ENCODE measurements at regions not wholly inside any gene's neighbourhood (a gene's known extent, or its start where the extent isn't known, plus 50 kb on each side); places are given as distances from the start of the nearest gene placed in this dataset.
"Not testable (repeated sequence)": the region's sequence is repeated elsewhere in the genome, so short reads cannot be mapped to it uniquely, and the experiment has no call there.

DNA sequence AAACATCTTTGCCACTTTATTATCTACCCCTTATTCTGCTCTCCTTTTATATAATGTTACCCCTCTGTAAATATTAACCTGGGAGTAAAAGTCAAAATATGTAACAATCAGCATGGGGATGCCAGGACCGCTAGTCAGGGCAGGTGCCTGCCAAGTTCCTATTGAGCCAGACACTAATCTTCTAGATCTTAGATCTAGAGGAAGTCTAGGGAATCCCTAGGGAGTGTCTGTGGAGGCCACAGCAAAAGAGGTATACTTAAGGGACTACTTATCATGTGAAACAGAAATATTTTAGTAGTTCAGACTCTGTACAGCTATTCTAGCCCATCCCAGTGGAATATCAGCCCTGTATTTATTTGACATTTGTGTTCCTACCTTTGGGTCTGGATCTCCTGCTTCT is 600.8 kb upstream of the CDH2 start:
- no peak for DNase-seq (ENCODE audit: low read depth in 3 of 3, low spot score in 2 of 3)

DNA sequence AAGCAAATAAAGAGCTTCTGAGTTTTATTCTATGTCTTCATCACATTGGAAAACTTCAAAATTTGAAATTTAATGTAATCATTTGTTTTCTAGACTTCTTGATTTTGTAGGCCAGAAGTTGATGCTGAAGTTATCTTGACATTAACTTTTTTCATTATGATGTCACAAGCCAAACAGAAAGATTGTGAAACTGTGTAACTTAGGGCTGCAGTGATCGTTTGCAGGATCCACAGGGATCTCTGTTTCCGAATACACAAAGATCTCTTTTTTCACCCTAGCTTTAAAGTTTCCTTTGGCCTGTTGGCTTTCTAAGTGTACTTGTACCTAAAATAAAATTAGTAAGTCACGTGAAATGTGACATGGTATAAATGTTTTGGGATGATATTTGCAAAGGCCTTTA is 594.9 kb upstream of the CDH2 start:
- DNase-seq (ENCODE audit: low read depth in 3 of 3, low spot score in 2 of 3), result no peak

DNA sequence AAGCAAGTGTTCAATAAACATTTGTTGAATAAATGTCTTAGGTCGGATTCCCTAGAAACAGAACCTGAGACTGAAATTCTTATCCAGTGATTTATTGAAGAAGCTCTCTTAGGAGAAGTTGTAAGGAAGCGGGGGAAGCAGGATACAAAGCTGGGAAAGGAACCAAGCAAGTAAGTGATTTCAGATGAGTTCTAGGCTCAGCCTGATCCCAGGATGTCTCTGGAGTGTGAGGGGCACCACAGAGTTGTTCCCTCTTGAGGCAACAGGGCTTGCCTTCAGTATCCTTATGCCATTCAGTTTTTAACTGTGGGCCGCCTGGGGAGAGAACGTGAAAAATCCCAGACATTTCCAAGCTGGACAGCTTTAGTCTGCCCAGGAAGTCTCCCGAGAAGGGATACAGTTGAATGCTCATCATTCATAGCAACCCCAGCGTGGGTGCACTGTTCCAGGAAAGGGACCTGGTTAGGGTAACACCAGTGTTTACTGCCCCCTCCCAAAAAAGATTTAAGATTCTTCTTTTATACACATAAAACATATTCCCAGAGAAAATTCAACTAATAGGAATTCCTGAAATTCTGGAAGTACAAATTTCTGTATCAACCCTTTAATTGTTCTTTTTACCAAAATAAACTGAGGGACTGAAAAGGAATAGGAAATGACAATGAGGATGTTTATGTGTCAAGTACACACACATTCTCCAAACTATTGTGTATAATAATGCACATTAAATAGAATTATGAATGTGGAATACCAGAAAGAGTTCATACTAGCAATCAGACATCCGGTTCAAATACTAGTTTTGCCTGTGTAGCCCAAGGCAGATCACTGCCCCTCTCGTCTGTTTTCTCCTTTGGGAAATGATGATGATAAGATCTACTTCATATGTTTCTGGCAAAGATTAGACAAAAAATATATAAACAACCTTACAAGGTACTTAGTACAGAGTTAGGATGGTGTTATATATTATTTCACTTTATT is 592.1 kb upstream of the CDH2 start:
- DNase-seq (ENCODE audit: low read depth in 3 of 3, low spot score in 2 of 3), result no peak

DNA sequence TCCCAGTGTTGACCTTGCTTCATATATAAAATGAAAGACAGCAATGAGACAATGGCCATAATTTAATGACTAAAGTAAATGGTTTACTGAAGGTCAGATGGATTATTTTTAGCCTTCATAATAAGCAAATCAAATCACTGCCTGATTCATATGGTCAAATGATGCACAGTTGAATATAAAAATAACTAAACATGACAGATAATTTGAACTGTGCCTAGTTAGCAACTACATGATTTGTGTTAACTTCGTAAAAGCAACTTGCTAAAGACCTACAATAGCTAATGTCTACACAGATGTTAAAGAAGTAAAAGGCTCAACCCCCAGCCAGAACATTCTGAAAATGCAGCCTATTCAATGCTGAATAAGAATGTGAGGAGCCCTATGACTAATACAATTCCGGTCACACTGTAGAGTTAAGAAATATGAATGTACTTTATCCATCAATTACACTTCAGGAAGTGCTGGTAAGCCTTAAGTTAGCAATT is 590.8 kb upstream of the CDH2 start:
- no peak for DNase-seq (ENCODE audit: low read depth in 3 of 3, low spot score in 2 of 3)

DNA sequence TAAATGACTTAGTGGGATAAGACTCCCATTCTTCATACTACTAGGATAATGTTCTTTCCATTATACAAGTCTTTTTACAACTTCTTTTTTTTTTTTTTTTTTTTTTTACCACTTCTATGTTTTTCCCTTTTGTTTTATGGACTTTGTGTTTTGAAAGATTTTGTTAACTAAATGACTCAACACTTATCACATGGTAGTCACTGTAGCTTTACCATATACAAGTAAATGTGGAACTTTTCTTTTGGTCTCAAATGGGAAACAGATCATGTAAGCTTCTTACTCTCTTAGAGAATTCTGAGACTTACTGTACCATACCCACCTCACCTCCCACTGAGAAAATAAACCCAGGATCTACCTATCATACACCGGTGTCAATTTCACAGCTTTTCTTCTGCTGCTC is 590.3 kb upstream of the CDH2 start:
- DNase-seq (ENCODE audit: low read depth in 3 of 3, low spot score in 2 of 3), result no peak

DNA sequence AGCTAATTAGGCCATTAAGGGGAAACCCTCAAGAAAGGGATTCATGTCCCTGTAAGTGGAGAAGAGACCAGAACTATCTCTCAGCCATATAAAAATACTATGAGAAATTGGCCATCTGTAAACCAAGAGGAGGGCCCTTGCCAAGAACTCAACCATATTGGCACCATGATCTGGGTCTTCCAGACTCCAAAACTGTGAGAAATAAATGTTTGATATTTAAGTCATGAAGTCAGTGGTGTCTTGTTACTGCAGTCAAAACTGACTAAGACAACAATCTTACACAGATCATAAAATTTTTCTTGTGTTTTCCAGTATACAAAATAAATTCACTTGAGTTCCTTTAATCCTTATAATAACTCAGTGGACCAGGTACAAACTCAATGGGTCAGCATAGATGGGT is 589.8 kb upstream of the CDH2 start:
- DNase-seq (ENCODE audit: low read depth in 3 of 3, low spot score in 2 of 3), result no peak

DNA sequence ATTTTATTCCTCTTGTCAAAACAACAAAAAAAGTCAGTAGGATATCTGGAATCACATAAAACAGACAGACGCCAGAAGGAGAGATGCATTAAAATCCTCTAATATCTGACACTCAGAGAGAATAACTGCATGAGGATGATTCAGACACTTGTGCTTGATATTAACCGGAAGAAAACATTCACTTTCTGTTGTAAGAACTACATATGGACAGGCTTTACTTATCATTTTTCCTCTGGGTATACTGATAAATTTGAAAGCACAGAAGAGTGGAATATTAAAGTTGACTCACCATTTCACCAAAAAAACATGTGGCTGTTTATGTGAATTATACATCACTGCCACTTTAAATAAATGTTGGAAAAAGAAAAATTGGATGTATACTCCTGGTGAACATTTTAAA is 589.1 kb upstream of the CDH2 start:
- no peak for DNase-seq (ENCODE audit: low read depth in 3 of 3, low spot score in 2 of 3)

DNA sequence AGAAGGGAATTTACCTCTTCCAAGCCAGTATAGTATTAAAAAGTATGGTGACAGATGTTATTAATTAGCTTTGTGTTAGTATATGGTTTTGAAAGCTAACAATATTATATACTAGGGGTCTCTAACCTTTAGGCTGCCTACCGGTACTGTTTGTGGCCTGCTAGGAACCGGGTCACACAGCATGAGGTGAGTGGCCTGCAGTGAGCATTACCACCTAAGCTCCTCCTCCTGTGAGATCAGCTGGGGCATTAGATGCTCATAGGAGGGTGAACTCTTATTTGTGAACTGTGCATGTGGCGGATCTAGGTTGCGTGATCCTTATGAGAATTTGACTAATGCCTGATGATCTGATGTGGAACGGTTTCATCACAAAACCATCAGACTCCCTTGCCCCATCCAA is 583.4 kb upstream of the CDH2 start:
- DNase-seq (ENCODE audit: low read depth in 3 of 3, low spot score in 2 of 3), result no peak

DNA sequence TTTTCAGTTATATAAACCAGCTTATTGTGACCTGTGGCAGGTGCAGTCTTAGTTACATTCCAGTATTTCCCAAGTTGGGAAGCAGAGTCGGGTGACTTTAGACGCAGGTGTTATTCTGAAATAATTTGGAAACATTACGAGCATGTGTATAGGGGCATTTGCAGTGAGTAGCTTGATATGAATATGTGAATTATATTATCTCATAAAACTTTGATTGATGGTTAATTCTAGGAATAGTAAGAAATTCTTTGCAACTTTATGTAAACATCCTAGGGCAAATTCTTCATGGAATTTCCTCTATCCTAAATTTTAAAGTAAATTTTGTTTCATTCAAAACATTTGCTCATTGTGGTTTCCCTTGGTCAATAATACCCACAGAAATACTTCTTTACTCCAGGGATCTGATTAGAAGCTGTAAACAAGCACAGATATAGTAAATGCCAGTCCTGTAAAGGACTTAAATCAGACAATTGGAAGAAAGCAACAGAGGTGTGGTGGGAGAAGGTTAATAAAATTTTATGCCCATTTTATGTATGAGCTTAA is 580.6 kb upstream of the CDH2 start:
- no peak for DNase-seq (ENCODE audit: low read depth in 3 of 3, low spot score in 2 of 3)

DNA sequence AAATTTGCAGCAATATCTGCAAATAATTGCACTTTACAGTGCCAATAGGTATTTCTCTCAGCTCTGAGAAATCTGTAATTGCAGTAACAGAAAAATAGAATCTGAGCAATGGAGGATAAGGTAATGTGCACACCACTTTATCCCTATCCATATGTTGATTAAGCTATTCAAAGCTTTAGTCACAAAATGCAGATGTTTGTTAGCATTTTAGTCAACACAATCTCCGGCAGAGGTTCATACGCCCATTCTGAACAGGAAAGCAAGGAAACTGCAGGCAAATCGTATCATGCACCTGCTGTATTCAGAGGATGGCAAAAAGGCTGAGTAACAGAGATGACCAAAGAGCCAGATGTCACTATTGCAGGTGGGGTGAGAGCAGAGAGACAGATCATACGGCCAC is 566.2 kb upstream of the CDH2 start:
- no peak for DNase-seq (ENCODE audit: low read depth in 3 of 3, low spot score in 2 of 3)

DNA sequence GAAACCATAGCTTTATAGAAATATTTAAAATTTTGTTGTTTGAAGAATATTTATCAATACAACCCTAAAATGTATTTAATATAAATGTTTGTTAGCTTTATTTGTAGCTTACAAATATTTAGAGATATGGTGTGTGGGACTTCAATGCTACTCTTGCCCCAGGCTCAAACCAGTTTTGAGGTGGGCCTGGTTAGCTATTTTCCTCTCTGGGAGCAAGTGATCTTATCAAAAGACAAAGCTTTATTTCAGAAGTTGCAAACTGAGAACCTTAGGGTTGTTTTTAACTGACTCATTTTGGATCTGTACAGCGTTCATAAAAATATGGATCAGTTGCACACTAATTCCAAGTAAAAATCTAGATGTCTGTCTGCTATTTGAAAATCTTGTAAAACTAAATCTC is 563.6 kb upstream of the CDH2 start:
- DNase-seq (ENCODE audit: low read depth in 3 of 3, low spot score in 2 of 3), result no peak

DNA sequence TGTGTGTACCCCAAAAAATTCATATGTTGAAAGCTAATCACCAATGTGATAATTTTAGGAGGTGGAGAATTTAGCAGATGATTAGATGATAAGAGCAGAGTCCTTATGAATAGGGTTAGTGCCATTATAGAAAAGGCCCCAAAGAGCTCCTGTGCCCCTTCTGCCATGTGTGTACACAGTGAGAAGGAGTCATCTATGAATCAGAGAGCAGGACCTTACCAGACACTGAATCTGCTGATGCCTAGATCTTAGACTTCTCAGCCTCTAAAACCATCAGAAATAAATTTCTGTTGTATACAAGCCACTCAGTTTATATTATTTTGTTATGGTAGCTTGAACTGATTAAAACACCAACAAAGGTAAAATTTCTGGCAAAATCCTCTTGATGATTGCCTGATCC is 560.0 kb upstream of the CDH2 start:
- DNase-seq (ENCODE audit: low read depth in 3 of 3, low spot score in 2 of 3), result no peak

DNA sequence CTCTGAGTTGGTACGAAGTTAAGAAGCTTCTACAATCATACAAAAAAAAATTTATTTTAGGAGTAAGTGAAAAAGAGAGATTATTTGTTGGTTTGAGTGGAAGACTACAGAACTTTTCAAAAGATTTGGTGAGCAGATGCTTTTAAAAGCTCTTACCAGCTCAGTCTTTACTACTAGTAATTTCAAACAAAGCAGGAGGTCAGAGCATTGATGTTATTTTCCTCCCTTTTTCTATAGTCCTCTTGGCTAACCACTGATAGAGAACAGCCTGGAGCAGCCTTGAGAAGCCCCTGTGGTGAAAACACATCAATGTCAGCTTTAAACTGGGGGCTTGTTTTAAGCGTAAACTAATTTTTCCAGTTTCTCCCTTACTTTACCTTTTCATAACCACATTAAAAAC is 559.3 kb upstream of the CDH2 start:
- no peak for DNase-seq (ENCODE audit: low read depth in 3 of 3, low spot score in 2 of 3)

DNA sequence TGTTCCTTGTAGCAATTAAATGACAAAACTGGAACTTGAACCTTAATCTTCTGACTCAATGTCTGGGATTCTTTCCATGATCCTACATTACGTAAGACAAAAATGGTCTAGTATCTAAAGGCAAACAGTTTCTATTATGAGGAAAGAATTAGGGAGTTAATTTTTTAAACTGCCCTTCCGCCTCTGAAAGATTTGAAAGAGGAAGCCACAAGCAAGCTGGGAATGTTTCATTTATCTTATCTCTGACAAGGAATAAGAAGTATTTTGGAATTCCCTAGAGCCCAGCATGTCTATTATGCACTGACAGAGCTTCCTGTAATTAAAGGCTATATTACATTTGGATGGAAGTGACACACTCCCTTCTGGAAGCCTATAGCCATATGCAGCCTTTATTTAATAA is 558.8 kb upstream of the CDH2 start:
- peak in 2 of 3 donors; percentile 4 to 5 for DNase-seq (ENCODE audit: low read depth in 3 of 3, low spot score in 2 of 3)

DNA sequence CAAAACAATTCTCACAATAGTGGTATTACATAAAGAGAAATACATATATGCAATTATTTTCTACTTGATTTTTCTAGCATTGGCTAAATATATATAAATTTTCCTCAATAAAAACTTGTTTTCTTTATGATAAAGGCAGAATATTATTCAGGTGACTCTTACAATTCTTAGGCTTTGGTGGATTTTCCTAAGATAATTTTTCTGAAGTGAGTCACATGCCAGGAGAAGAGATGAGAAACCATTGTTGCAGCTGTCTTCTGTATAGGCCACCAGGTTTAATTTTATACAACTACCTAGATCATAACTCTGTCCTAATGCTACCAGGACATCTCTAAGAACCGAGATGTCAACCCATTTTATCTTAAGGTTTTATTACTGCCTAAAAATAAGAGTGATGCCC is 552.4 kb upstream of the CDH2 start:
- no peak for DNase-seq (ENCODE audit: low read depth in 3 of 3, low spot score in 2 of 3)

DNA sequence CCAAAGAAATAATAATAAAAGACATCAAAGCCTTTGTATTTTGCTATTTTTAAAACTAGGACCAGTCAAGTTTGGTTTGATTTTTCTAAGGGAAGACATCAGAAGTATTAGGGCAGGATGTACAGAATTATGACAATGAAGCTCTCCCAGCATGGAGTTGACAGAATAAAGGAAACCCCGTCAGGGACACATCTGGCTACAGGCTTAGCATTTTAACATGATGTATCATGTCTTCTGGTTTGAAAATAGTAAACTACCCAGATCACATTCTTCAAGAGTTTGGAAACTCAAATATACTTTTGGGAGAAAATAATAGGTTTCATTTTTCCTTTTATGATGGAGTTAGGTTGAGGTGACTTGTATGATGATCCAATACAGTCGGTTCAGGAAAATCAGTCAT is 552.0 kb upstream of the CDH2 start:
- no peak for DNase-seq (ENCODE audit: low read depth in 3 of 3, low spot score in 2 of 3)

DNA sequence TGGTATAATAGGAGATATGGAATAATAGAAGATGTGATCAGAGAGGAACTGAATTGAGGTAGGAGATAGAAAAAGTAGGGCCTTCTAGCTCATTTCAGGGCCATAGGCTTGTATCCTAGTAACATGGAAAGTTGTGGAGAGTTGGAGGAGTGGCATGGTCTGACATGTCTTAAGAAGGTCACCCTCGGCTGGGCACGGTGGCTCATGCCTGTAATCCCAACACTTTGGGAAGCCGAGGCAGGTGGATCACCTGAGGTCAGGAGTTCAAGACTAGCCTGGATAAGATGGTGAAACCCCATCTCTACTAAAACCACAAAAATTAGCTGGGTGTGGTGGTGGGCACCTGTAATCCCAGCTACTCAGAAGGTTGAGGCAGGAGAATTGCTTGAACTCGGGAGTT is 550.3 kb upstream of the CDH2 start:
- DNase-seq (ENCODE audit: low read depth in 3 of 3, low spot score in 2 of 3), result not testable (repeated sequence)

DNA sequence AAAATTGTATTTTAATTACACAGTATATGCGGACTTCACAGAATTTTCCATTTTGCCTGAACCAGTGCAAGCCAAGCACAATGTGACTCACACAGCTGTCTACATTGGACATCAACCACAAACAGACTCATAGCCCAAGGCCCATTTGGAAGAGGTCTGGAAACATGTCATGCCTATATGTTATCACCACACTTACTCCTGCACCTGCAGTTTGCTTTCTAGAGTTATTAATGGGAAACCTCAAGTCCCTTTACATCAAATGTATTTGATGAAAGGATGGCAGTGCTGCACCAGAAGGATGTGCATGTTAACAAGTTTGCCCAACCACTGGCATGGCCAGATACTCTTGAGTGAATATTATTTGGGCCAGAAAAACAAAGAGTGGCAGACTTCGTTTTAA is 548.9 kb upstream of the CDH2 start:
- no peak for DNase-seq (ENCODE audit: low read depth in 3 of 3, low spot score in 2 of 3)

DNA sequence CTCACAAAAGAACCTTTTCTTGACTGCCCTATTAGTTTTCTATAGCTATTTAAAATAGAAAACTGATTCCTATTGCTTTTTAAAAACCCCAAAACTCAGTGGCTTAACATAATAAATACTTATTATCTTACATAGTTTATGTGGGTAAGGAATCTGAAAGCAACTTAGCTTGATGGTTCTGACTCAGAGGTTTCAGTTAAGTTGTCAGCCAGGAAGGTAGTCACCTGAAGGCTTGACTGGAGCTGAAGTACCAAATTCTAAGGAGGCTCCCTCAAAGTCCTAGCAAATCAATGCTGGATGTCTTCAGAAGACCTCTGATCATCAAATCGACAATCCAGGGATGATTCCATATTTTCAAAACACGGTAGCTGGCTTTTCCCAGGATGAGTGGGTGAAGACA is 546.6 kb upstream of the CDH2 start:
- no peak for DNase-seq (ENCODE audit: low read depth in 3 of 3, low spot score in 2 of 3)

DNA sequence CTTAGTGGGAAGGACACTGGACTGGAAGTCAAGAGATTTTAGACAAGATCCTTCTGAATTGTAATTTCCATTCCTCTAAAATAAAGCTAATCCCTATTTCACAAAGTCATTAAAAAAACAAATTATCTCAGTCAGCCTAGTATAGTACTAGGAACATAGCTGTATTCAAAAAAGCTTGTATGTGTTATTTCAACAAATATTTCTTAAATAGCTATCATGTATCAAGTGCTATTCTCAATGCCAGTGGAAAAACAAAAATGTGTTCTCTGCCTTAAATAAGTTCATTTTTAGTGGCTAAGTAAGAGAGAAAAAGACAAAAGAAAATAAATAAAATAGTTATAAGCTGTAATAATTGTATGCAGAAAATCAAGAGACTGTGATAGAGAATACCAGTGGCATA is 541.8 kb upstream of the CDH2 start:
- no peak for DNase-seq (ENCODE audit: low read depth in 3 of 3, low spot score in 2 of 3)

DNA sequence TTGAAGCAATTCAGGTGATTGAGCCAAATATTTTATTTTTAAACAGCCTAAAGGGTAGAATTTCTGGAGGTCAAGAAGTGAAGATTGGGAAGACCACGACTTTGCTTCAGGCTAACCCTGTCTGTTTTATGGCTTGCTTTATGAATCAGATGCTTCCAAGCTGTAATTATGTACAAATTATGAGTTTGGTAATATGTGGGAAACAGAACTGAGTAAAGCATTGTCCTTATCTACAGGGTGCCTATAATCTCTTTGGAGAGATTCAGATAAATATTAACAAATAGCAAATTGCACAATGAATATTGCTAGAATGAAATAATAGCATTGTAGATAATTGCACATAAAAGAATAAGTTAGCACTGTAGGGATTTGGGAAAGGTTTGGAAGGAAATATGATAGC is 539.4 kb upstream of the CDH2 start:
- no peak for DNase-seq (ENCODE audit: low read depth in 3 of 3, low spot score in 2 of 3)

DNA sequence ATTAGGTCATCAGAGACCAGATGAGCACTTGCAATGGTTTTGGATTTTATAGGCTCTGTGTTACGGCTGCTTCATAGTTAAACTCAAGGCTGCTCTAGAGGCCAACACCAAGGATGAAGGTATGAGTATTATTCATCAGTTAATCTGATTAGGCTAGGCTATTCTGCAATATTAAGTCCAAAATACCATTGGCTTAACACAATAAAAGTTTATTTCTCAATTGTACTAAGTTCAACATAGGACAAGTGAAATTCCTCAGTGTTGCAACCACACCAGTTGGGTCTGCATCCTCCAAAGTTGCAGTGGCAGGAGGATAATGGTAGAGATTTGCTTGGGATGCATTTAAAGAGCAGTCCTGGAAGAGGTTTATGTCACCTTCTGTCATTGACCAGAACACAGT is 538.3 kb upstream of the CDH2 start:
- no peak for DNase-seq (ENCODE audit: low read depth in 3 of 3, low spot score in 2 of 3)
